Activated B cell treated with CpG ODN at 0.5 μM for 24 hours (primary cell): ENCODE measurements at regions not wholly inside any gene's neighbourhood (a gene's known extent, or its start where the extent isn't known, plus 50 kb on each side); places are given as distances from the start of the nearest gene placed in this dataset.

ENCODE experiments used
- ATAC-seq: fragments of 200-7000 bp; cut with Tn5 transposase; one replicate; pipeline ENCODE4 v1.10.0; 2021; ENCODE audit warnings: low read depth, mild to moderate bottlenecking, moderate library complexity
- CTCF ChIA-PET: fragments of 350-600 bp; sonication (Branson Sonifier 250); formaldehyde crosslinking; loops from one replicate; lab custom pipeline; 2021; ENCODE audit warnings: antibody characterized with exemption; lab: Charles Lee
- POLR2A ChIA-PET: fragments of 350-600 bp; sonication (Branson Sonifier 250); formaldehyde crosslinking; loops from one replicate; lab custom pipeline; 2021; ENCODE audit warnings: antibody characterized with exemption; lab: Charles Lee
- DNase-seq: peaks from one replicate; pipeline ENCODE4 v3.0.0; 2022
- H3K27ac Mint-ChIP-seq: one replicate; pipeline ENCODE4 v1.8.0; 2020; ENCODE audit warnings: mixed read lengths
- H3K27me3 Mint-ChIP-seq: one replicate; pipeline ENCODE4 v1.8.0; 2021; ENCODE audit warnings: mixed read lengths
- H3K36me3 Mint-ChIP-seq: one replicate; pipeline ENCODE4 v1.8.0; 2021; ENCODE audit warnings: low read depth, mixed read lengths
- H3K4me1 Mint-ChIP-seq: one replicate; pipeline ENCODE4 v1.8.0; 2021; ENCODE audit warnings: mixed read lengths
- H3K4me3 Mint-ChIP-seq: one replicate; pipeline ENCODE4 v1.8.0; 2020; ENCODE audit warnings: mild to moderate bottlenecking, mixed read lengths
- H3K9me3 Mint-ChIP-seq: one replicate; pipeline ENCODE4 v1.8.0; 2020; ENCODE audit warnings: mixed read lengths
- intact Hi-C: fragments of 100-400 bp; cut with micrococcal nuclease; formaldehyde crosslinking; loops from one replicate; pipeline ENCODE4 v1.15.1; 2024
- TF ChIP-seq, protein P1 (sequence below): fragments of 200-600 bp; IDR thresholded peaks from one replicate; pipeline ENCODE4 v1.8.0; 2022; ENCODE audit warnings: antibody characterized with exemption, mild to moderate bottlenecking

DNA sequence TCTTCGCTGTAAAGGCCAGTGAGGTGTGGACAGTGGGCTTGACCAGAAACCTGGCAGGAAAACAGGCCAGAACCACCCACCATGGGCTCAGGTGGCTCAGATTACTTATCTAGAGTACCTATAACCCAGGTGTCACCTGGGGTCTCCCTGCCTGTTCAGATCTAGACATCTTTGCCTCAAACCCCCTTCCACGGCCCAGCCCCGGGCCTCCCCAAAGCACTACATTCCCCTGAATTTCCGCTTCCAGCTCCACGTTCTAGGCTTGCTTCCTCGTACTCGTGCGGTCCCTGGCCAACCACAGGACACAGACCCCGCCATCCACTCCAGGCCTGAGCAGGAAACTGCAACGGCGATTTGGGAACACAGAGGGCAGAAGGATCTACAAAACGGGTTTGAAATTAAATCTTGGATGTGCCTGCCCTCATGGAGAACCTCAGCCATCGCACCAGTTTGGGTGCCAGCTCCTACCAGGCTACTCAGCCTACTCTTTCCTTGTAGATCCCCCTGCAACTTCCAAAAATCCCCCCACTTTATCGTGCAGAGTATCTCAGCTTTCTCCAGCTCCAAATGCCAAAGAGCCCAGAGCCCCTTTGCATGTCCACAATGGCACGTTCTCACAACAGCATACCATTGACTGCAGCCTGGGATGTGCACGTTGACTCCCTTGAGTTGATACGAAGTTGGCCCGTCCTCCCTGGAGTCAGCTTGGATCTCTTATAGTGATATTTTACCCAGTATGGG is 62.7 kb upstream of the CACUL1 start:
- peaks cover 5% of the 10 kb centered on the region for H3K27me3 Mint-ChIP-seq
- POLR2A ChIA-PET: no interaction called here
- H3K4me1 Mint-ChIP-seq: no peaks in the 10 kb centered on the region
- DNase-seq: no peak
- intact Hi-C loops: no loop called here
- no peak overlapping the region for H3K4me3 Mint-ChIP-seq
- CTCF ChIA-PET: no interaction called here
- H3K36me3 Mint-ChIP-seq: no peaks in the 10 kb centered on the region
- no peaks in the 10 kb centered on the region for H3K9me3 Mint-ChIP-seq
- no peak for ATAC-seq
- H3K27ac Mint-ChIP-seq: no peak overlapping the region
- TF ChIP-seq, protein P1, sequence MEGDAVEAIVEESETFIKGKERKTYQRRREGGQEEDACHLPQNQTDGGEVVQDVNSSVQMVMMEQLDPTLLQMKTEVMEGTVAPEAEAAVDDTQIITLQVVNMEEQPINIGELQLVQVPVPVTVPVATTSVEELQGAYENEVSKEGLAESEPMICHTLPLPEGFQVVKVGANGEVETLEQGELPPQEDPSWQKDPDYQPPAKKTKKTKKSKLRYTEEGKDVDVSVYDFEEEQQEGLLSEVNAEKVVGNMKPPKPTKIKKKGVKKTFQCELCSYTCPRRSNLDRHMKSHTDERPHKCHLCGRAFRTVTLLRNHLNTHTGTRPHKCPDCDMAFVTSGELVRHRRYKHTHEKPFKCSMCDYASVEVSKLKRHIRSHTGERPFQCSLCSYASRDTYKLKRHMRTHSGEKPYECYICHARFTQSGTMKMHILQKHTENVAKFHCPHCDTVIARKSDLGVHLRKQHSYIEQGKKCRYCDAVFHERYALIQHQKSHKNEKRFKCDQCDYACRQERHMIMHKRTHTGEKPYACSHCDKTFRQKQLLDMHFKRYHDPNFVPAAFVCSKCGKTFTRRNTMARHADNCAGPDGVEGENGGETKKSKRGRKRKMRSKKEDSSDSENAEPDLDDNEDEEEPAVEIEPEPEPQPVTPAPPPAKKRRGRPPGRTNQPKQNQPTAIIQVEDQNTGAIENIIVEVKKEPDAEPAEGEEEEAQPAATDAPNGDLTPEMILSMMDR: no peak

DNA sequence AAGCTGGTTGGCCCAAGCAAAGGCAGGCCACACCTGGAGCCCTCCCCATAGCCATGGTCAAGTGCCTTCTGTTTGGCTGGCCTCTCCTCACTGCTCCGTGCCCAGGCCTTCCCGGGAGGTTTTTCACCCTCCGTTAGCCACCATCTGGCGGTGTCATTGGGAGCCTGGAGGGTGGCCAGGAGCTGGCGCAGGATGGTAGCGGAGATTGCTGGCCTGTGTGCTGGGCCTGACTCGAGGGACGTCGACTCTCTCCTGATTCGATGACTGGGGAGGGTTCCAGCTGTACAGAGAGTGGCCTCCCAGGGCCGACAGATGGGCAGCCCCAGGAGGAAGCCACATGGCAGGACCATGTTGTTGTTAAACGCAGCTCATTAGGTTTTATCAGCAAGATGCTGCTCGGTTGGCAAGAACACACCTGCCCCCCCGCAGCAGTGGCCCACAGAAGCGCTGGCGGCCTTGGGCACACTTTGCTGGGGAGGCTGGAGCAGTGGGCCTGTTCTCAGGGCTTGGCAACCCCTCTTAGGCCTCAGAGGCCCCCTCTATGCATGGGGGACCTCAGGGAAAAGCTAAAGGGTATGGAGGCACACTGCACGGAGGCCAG is 64.0 kb upstream of the CACUL1 start:
- TF ChIP-seq, protein P1: no peak
- no peaks in the 10 kb centered on the region for H3K4me1 Mint-ChIP-seq
- ChIA-PET CTCF (no interaction called here), POLR2A (no interaction called here)
- no peaks in the 10 kb centered on the region for H3K36me3 Mint-ChIP-seq
- H3K4me3 Mint-ChIP-seq: no peak overlapping the region
- no peak for ATAC-seq
- no peak overlapping the region for H3K27ac Mint-ChIP-seq
- no peak for DNase-seq
- H3K27me3 Mint-ChIP-seq: peaks cover 3% of the 10 kb centered on the region
- no peaks in the 10 kb centered on the region for H3K9me3 Mint-ChIP-seq
- intact Hi-C loops: no loop called here

- DNase-seq: no peak
- Mint-ChIP-seq H3K27me3 (no peaks in the 10 kb centered on the region), H3K36me3 (no peaks in the 10 kb centered on the region), H3K4me3 (no peak overlapping the region), H3K9me3 (no peaks in the 10 kb centered on the region), H3K4me1 (no peaks in the 10 kb centered on the region), H3K27ac (no peak overlapping the region)
- no peak for ATAC-seq
- intact Hi-C loops: no loop called here
- TF ChIP-seq, protein P1: no peak
- CTCF ChIA-PET: no interaction called here
- POLR2A ChIA-PET: no interaction called here
Observed at GRCh38 chr10:118820326-118821116, 65.8 kb upstream of the CACUL1 start.

GRCh38 chr10:118823256-118823907 is 68.6 kb upstream of the CACUL1 start:
- H3K4me1 Mint-ChIP-seq: no peaks in the 10 kb centered on the region
- TF ChIP-seq, protein P1: no peak
- no peaks in the 10 kb centered on the region for H3K36me3 Mint-ChIP-seq
- DNase-seq: no peak
- no peak for ATAC-seq
- ChIA-PET CTCF (no interaction called here), POLR2A (no interaction called here)
- H3K4me3 Mint-ChIP-seq: no peak overlapping the region
- no peak overlapping the region for H3K27ac Mint-ChIP-seq
- intact Hi-C loops: no loop called here
- no peaks in the 10 kb centered on the region for H3K27me3 Mint-ChIP-seq
- no peaks in the 10 kb centered on the region for H3K9me3 Mint-ChIP-seq

DNA sequence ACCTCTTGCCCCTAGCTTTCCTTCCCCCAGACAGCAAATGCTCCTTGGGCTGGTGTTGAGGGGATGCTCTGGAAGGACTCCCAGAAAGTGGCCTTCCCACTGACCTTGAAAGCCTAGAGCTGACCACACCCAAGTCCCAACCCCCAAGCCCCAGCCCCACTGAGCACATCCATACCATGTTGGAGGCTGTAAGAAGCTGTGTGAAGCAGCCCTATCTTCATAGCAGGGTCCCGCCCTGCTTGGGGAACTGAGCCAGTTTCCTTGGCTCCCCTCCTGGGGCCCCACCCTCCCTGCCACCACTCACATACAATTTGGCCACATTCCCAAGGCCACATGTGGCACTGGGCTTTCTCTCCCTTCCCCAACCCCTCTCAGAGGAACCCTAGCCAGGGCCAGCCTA is 72.3 kb upstream of the CACUL1 start:
- H3K4me3 Mint-ChIP-seq: no peak overlapping the region
- no peak overlapping the region for H3K27ac Mint-ChIP-seq
- DNase-seq (no peak), ATAC-seq (no peak)
- peaks cover 5% of the 10 kb centered on the region for H3K27me3 Mint-ChIP-seq
- no peaks in the 10 kb centered on the region for H3K9me3 Mint-ChIP-seq
- intact Hi-C loops: no loop called here
- TF ChIP-seq, protein P1: no peak
- H3K36me3 Mint-ChIP-seq: no peaks in the 10 kb centered on the region
- ChIA-PET POLR2A (no interaction called here), CTCF (no interaction called here)
- H3K4me1 Mint-ChIP-seq: peaks cover 2% of the 10 kb centered on the region
